ENCODE measurements at regions not wholly inside any gene's neighbourhood (a gene's known extent, or its start where the extent isn't known, plus 50 kb on each side); places are given as distances from the start of the nearest gene placed in this dataset.
"Not testable (repeated sequence)": the region's sequence is repeated elsewhere in the genome, so short reads cannot be mapped to it uniquely, and the experiment has no call there.

- DNase-seq = no peak
These were observed 69.2 kb downstream of the LYZL2 start for GRCh38 chr10:30560326-30560725.

- no peak for DNase-seq
These were observed 70.4 kb downstream of the LYZL2 start for GRCh38 chr10:30559180-30559579.

DNA sequence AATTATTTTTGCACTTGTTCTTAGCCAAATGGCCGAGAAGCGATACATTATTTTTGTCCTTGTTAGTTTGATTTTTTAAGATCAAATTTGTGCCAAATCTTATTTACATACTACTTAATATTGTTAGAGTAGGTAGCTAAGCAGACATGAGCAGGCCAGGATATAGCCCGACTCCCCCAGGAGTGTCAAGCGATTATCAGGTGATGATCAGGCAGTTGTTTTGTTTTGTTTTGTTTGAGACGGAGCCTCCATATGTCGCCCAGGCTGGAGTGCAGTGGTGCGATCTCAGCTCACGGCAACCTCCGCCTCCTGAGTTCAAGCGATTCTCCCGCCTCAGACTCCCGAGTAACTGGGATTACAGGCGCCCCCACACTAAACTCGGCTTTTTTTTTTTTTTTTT lies 71.1 kb downstream of the LYZL2 start:
- no peak for DNase-seq

- DNase-seq = no peak
These were observed 71.7 kb downstream of the LYZL2 start for GRCh38 chr10:30557884-30558283.

DNA sequence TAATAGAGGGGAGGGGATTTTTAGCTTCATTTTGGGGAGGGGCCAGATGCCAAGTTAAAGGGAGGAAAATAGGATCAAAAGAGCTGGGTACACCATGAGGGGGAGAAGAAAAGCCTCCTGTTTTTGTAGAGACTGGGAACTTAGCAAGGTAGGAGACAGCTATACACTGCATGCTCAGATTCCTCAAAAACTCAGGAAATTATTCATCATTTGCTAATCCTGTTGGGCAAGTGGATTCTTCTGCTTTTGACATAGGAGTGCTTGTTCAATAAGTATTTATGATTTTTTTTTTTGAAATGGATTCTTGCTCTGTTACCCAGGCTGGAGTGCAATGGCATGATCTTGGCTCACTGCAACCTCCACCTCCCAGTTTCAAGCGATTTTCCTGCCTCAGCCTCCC lies 73.4 kb downstream of the LYZL2 start:
- DNase-seq = no peak

DNA sequence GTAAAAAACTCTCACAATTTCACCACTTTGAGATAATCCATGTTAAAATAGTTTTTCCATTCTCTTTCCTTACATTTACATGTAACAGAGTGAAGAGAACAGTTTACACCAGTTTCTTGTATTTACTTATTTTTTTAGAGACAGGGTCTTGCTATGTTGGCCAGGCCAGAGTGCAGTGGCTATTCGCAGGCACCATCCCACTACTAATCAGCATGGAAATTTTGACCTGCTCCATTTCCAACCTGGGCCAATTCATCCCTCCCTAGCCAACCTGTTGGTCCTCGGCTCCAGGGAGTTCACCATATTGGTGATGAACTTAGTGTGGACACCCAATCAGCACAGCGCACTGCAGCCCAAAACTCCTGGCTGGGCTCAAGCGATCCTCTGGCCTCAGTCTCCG lies 74.1 kb downstream of the LYZL2 start:
- DNase-seq = no peak

- no peak for DNase-seq
These were observed 75.1 kb downstream of the LYZL2 start for GRCh38 chr10:30554440-30554825.

- DNase-seq = no peak
These were observed 75.7 kb downstream of the LYZL2 start for GRCh38 chr10:30553626-30554439.

GRCh38 chr10:30553018-30553625 lies 76.4 kb downstream of the LYZL2 start:
- no peak for DNase-seq

- DNase-seq = no peak
These were observed 78.4 kb downstream of the LYZL2 start for GRCh38 chr10:30550967-30551815.

DNA sequence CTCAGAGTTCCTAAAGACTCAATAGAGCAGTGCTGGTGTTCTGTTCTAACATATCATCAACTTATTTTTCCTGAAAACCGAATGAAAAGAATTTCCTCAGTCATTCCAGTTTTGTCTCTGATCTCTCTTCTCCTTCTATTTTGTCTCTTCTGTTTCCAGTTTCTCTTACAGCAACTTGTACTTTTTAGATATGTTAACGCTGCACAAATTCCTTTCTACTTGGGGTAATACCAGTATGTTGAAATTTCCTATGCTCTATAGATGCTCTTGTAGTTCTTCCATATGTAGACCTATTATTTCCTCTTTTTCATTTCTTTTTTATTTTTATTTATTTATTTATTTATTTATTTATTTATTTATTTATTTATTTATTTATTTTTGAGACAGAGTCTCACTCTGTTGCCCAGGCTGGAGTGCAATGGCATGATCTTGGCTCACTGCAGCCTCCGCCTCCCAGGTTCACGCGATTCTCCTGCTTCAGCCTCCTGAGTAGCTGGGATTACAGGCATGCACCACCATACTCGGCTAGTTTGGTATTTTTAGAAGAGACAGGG lies 80.3 kb downstream of the LYZL2 start:
- not testable (repeated sequence) for DNase-seq

- DNase-seq = no peak
These were observed 83.0 kb downstream of the LYZL2 start for GRCh38 chr10:30546511-30546910.

DNA sequence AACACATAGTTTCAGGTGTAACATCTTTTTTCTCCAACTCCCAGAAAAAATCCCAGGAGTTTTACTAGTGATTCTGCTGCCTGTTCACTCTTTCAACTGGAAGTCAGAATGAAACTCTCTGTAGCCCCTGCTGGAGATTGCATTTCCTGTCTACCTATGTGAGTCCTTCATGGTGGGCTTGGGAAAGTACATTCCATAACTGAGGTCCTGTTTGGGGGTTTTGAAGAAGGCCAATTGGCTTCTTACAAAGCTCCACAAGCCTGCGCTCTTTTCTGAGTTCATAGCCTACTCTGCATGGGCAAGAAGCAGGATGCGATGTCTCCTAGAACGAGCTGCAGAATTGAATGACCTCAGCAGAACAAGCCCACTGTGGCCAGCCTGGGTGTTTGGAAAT lies 86.7 kb downstream of the LYZL2 start:
- no peak for DNase-seq

DNA sequence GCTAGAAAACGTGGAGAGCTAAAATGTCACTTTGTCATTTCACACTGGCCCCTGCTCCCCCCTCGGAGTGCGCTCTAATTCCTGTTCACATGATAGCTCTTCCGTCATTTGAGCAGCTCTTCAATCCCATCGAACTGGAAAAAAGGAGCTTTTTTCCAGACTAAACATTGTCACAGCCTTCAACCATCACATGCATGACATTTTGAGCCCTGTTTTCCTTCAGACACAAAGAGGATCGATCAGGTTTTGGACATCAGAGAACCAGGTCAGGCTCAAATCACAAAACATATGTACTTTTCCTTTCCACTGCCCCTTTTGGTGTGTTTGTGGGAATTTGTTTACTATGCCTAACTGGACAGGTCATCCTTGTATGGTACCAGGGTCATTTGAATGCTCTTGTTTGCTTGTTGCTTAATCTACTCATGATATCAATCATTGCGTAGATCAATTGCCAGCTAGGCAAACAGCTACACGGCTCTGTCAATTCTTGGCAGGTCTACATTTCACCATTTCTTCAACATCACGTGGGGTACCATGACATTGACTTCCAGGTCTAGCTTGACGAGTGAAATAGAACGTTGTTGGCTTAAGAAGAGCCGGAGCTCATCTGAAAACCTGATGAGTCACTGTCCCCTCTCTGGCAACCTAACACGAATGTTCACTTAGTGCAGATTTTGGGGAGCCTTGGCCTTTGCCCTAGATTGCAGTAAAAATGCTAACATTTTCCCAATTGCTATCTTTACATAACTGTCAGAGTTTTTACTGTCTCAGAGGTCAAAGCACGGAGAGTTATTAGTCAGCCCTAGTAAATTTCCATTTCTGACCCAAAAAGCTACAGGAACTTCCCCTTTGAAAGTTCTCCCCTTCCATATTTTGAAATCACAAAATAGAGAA lies 87.3 kb downstream of the LYZL2 start:
- no peak for DNase-seq

DNA sequence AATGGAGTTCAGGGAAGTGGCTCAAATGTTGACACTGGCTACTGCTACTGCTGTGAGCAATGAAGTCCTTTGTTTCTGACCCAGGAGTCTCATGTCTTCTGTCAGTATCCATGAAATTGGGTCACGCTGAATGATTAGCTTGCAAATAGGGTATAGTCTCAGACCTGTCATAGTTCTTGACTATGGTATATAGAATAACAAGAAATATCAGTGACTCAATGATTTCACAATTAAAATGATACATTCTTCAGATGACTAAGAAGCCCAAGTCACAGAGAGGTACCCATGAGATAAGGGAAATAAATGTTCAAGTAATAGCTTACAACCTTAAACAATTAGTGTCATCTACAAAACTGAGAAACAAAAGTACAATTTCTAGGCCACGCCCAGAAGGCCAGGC lies 89.3 kb downstream of the LYZL2 start:
- DNase-seq = no peak

DNA sequence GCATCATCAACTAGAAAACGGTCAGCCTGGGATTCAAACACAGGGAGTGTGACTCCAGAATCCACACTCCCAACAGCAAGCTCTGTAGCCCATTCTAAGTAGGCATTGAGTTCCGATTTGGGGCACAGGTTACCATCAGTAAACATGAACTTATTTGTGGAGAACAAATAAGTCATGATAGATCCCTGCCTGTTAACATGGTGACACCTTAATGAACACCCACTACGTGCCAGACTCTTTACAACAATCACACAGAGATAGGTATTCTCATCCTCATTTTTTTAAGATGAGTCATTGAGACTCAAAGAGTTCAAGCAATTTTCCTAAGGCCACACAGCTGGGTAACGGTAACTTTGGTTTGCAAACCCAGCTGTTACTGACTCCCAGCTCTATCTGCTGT lies 91.5 kb downstream of the LYZL2 start:
- no peak for DNase-seq

GRCh38 chr10:30537586-30537985 lies 92.0 kb downstream of the LYZL2 start:
- DNase-seq = no peak

GRCh38 chr10:30537158-30537557 lies 92.4 kb downstream of the LYZL2 start:
- not testable (repeated sequence) for DNase-seq

DNA sequence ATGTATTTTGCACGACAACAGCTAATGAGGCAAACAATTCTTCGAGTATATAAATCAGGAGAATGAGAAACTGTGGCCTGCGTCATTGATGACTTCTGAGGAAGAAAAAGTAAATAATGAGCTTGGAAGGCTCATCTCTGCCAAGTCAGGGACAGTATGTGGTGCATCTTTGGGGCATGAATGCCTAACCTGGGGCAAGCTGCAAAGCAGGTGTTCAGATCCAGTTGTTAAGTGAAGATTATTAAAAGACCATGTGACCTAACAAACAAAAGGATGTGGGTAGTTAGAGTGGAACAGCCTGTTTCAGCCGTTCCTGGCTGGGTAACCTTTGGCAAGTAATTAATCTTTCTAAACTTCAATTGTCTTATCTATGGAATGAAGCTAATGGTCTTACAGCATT lies 93.0 kb downstream of the LYZL2 start:
- no peak for DNase-seq

DNA sequence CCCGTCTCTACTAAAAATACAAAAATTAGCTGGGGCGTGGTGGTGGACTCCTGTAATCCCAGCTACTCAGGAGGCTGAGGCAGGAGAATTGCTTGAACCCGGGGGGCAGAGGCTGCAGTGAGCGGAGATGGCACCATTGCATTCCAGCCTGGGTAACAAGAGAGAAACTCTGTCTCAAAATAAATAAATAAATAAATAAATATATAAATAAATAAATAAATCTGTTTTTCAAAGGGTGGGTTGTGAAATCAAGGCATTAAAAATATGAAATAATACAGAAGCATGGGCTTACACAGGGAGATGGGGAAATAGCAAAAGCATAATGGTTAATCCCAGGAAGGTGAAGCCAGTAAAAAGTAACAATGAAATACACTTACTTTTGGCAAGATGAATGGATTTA lies 93.9 kb downstream of the LYZL2 start:
- DNase-seq = no peak

- peak; percentile 76 to 77 for DNase-seq
These were observed 94.9 kb downstream of the LYZL2 start for GRCh38 chr10:30534465-30535144.
